ENCODE measurements at regions not wholly inside any gene's neighbourhood (a gene's known extent, or its start where the extent isn't known, plus 50 kb on each side); places are given as distances from the start of the nearest gene placed in this dataset.

DNA sequence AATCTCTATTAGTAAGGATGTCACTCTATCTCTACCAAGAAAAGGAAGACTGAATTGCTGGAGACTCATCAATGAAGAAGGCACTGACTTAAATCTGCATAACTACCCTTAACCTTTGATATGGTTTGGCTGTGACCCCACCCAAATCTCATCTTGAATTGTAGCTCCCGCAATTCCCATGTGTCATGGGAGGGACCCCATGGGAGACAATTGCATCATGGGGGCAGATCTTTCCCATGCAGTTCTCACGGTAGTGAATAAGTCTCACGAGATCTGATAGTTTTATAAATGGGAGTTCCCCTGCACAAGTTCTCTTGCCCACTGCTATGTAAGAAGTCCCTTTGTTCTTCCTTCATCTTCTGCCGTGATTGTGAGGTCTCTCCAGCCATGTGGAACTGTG is 73.4 kb upstream of the PPM1H start:
- TF ChIP-seq TAF1 (IDR thresholded peaks at IDR 0.05; ENCODE audit: low read depth) (no peak), POLR2AphosphoS5 (IDR thresholded peaks at IDR 0.05) (no peak), EZH2 (IDR thresholded peaks at IDR 0.05; ENCODE audit: borderline replicate concordance, insufficient read depth, low read length, poor library complexity, severe bottlenecking) (no peak), RAD21 (conservative IDR thresholded peaks at IDR 0.05) (no peak), SMC3 (conservative IDR thresholded peaks at IDR 0.05; ENCODE audit: poor library complexity) (no peak)
- TF ChIP-seq, protein P1, sequence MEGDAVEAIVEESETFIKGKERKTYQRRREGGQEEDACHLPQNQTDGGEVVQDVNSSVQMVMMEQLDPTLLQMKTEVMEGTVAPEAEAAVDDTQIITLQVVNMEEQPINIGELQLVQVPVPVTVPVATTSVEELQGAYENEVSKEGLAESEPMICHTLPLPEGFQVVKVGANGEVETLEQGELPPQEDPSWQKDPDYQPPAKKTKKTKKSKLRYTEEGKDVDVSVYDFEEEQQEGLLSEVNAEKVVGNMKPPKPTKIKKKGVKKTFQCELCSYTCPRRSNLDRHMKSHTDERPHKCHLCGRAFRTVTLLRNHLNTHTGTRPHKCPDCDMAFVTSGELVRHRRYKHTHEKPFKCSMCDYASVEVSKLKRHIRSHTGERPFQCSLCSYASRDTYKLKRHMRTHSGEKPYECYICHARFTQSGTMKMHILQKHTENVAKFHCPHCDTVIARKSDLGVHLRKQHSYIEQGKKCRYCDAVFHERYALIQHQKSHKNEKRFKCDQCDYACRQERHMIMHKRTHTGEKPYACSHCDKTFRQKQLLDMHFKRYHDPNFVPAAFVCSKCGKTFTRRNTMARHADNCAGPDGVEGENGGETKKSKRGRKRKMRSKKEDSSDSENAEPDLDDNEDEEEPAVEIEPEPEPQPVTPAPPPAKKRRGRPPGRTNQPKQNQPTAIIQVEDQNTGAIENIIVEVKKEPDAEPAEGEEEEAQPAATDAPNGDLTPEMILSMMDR (IDR thresholded peaks at IDR 0.05; ENCODE audit: poor library complexity, severe bottlenecking) = no peak
- TF ChIP-seq, protein P2, sequence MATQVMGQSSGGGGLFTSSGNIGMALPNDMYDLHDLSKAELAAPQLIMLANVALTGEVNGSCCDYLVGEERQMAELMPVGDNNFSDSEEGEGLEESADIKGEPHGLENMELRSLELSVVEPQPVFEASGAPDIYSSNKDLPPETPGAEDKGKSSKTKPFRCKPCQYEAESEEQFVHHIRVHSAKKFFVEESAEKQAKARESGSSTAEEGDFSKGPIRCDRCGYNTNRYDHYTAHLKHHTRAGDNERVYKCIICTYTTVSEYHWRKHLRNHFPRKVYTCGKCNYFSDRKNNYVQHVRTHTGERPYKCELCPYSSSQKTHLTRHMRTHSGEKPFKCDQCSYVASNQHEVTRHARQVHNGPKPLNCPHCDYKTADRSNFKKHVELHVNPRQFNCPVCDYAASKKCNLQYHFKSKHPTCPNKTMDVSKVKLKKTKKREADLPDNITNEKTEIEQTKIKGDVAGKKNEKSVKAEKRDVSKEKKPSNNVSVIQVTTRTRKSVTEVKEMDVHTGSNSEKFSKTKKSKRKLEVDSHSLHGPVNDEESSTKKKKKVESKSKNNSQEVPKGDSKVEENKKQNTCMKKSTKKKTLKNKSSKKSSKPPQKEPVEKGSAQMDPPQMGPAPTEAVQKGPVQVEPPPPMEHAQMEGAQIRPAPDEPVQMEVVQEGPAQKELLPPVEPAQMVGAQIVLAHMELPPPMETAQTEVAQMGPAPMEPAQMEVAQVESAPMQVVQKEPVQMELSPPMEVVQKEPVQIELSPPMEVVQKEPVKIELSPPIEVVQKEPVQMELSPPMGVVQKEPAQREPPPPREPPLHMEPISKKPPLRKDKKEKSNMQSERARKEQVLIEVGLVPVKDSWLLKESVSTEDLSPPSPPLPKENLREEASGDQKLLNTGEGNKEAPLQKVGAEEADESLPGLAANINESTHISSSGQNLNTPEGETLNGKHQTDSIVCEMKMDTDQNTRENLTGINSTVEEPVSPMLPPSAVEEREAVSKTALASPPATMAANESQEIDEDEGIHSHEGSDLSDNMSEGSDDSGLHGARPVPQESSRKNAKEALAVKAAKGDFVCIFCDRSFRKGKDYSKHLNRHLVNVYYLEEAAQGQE (IDR thresholded peaks at IDR 0.05; ENCODE audit: borderline replicate concordance) = no peak
